PC-9 (cell line): ENCODE measurements at regions not wholly inside any gene's neighbourhood (a gene's known extent, or its start where the extent isn't known, plus 50 kb on each side); places are given as distances from the start of the nearest gene placed in this dataset.

Experiments
- BruUV-seq: library from RNA; stranded (reverse); fragments of 400-500 nt; replicated peaks from 2 replicates; lab custom pipeline; 2021; lab: Mats Ljungman, UMichigan
- CTCF ChIA-PET: fragments of 300-600 bp; sonication (Branson Sonifier 250); formaldehyde crosslinking; loops from one replicate; lab custom pipeline; 2022; ENCODE audit warnings: antibody characterized with exemption; lab: Charles Lee
- POLR2A ChIA-PET: fragments of 300-600 bp; sonication (Branson Sonifier 250); formaldehyde crosslinking; loops from one replicate; lab custom pipeline; 2022; ENCODE audit warnings: antibody characterized with exemption; ENCODE audit not compliant: unreplicated experiment; lab: Charles Lee
- DNase-seq, 2 experiments: peaks; one replicate each; pipeline versions ENCODE4 v3.0.0 to v3.0.0-alpha.2; 2015 to 2022; ENCODE audit warnings: mixed read lengths in 1 of 2
- H2AFZ ChIP-seq: fragments of 200-600 bp; sonication (generic); 2 replicates; pipeline ENCODE4 v1.8.1; 2017; ENCODE audit warnings: antibody characterized with exemption
- H3F3A ChIP-seq: fragments of 200-600 bp; sonication (generic); 2 replicates; pipeline ENCODE4 v1.8.1; 2017; ENCODE audit warnings: antibody characterized with exemption, mild to moderate bottlenecking, low read depth; ENCODE audit not compliant: insufficient read depth
- H3K27ac ChIP-seq: fragments of 200-600 bp; sonication (generic); 2 replicates; pipeline ENCODE4 v1.6.1; 2016; ENCODE audit warnings: mixed run types
- H3K27me3 ChIP-seq: fragments of 200-600 bp; sonication (generic); 2 replicates; pipeline ENCODE4 v1.6.1; 2016; ENCODE audit warnings: low read depth, mixed run types; ENCODE audit not compliant: insufficient read depth
- H3K36me3 ChIP-seq: fragments of 200-600 bp; sonication (generic); 2 replicates; pipeline ENCODE4 v1.6.1; 2016; ENCODE audit warnings: low read depth, mixed run types
- H3K4me1 ChIP-seq: fragments of 200-600 bp; sonication (generic); replicated peaks from 2 replicates; pipeline ENCODE4 v1.6.1; 2016; ENCODE audit warnings: mixed run types; ENCODE audit not compliant: insufficient read depth
- H3K4me2 ChIP-seq: fragments of 200-600 bp; sonication (generic); 2 replicates; pipeline ENCODE4 v1.6.1; 2017; ENCODE audit warnings: mixed run types
- H3K4me3 ChIP-seq: fragments of 200-600 bp; sonication (generic); 2 replicates; pipeline ENCODE4 v1.6.1; 2016; ENCODE audit warnings: mixed run types
- H3K79me2 ChIP-seq: fragments of 200-600 bp; sonication (generic); 2 replicates; pipeline ENCODE4 v1.6.1; 2017; ENCODE audit warnings: low read depth, mixed run types
- H3K9me2 ChIP-seq: fragments of 200-600 bp; sonication (generic); 2 replicates; pipeline ENCODE4 v1.8.1; 2017; ENCODE audit warnings: mild to moderate bottlenecking; ENCODE audit not compliant: insufficient read depth
- H3K9me3 ChIP-seq: fragments of 200-600 bp; sonication (generic); 2 replicates; pipeline ENCODE4 v1.8.1; 2016; ENCODE audit warnings: low read depth; ENCODE audit not compliant: insufficient read depth
- H4K20me1 ChIP-seq: fragments of 200-600 bp; sonication (generic); 2 replicates; pipeline ENCODE4 v1.8.1; 2017; ENCODE audit not compliant: insufficient read depth
- EZH2 ChIP-seq: fragments of 200-600 bp; sonication (generic); IDR thresholded peaks from 2 replicates; pipeline ENCODE4 v1.8.0; 2017; ENCODE audit warnings: antibody characterized with exemption, low read depth
- intact Hi-C: fragments of 100-400 bp; cut with micrococcal nuclease; formaldehyde crosslinking; loops from one replicate; pipeline ENCODE4 v1.10.0; 2022; ENCODE audit not compliant: unreplicated experiment
- TF ChIP-seq, protein P1 (sequence below): fragments of 200-600 bp; sonication (generic); conservative IDR thresholded peaks from 2 replicates; pipeline ENCODE4 v1.6.1; 2017; ENCODE audit warnings: mixed run types, antibody characterized with exemption, mild to moderate bottlenecking, moderate library complexity

DNA sequence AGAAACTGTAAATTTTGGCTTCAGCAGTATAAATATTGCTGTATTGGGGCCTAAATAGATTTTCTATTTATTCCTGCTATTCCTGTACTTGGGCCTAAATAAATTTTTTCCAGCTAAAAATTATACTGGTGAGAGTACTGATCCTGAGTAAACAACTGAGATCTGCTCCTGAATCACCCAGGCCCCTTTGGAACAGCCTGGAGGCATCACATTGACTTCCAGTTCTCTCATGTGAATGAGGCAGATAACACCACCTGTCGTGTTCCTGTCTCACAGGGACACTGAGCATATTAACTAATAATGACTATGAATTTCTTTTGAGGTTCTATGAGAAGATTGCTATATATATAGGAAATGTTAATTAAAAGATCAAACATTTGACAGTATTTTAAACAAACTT is 119.5 kb upstream of the PLCXD3 start:
- Histone ChIP-seq H3K79me2 (no peaks in the 10 kb centered on the region), H3K4me2 (no peak overlapping the region), H2AFZ (no peak overlapping the region), H3K36me3 (no peaks in the 10 kb centered on the region), H3K4me3 (no peak overlapping the region), H3F3A (no peaks in the 10 kb centered on the region), H3K9me3 (no peaks in the 10 kb centered on the region), H3K27ac (no peak overlapping the region), H3K9me2 (no peaks in the 10 kb centered on the region), H4K20me1 (no peaks in the 10 kb centered on the region), H3K4me1 (no peaks in the 10 kb centered on the region), H3K27me3 (no peaks in the 10 kb centered on the region)
- DNase-seq: no peak
- TF ChIP-seq, protein P1, sequence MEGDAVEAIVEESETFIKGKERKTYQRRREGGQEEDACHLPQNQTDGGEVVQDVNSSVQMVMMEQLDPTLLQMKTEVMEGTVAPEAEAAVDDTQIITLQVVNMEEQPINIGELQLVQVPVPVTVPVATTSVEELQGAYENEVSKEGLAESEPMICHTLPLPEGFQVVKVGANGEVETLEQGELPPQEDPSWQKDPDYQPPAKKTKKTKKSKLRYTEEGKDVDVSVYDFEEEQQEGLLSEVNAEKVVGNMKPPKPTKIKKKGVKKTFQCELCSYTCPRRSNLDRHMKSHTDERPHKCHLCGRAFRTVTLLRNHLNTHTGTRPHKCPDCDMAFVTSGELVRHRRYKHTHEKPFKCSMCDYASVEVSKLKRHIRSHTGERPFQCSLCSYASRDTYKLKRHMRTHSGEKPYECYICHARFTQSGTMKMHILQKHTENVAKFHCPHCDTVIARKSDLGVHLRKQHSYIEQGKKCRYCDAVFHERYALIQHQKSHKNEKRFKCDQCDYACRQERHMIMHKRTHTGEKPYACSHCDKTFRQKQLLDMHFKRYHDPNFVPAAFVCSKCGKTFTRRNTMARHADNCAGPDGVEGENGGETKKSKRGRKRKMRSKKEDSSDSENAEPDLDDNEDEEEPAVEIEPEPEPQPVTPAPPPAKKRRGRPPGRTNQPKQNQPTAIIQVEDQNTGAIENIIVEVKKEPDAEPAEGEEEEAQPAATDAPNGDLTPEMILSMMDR: no peak
- TF ChIP-seq EZH2: no peak
- no TSS peak for BruUV-seq
- intact Hi-C loops: no loop called here
- ChIA-PET CTCF (no interaction called here), POLR2A (no interaction called here)

DNA sequence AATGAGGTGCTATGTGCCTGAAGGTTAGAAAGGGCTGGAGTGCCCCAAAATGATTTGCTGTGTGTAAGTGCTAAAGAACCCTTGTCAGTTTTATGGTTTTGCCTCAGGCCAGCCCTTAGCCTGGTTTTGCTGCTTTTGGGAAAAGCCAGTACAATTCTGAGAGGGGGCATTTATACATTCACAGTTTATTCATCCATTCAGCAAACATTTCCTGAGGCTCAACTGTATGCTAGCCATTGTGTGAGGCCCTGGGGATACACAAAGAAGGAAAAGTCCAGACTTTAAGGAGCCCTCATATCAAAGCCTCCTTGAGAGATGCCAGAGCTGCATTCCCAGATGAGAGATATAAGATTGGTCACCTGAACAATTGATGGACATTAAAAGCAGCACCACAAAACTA is 115.2 kb upstream of the PLCXD3 start:
- DNase-seq: peak in 1 of 2 experiments; percentile 19
- Histone ChIP-seq H3K4me2 (no peak overlapping the region), H3K4me3 (no peak overlapping the region), H3K9me2 (no peaks in the 10 kb centered on the region), H3K27ac (no peak overlapping the region), H3K79me2 (no peaks in the 10 kb centered on the region), H3K27me3 (no peaks in the 10 kb centered on the region), H3K36me3 (no peaks in the 10 kb centered on the region), H3F3A (no peaks in the 10 kb centered on the region), H2AFZ (no peak overlapping the region), H3K4me1 (no peaks in the 10 kb centered on the region), H4K20me1 (no peaks in the 10 kb centered on the region), H3K9me3 (no peaks in the 10 kb centered on the region)
- CTCF ChIA-PET: no interaction called here
- intact Hi-C loops: no loop called here
- TF ChIP-seq, protein P1: no peak
- TF ChIP-seq EZH2: no peak
- no TSS peak for BruUV-seq
- POLR2A ChIA-PET: no interaction called here

GRCh38 chr5:41621420-41621819 is 111.0 kb upstream of the PLCXD3 start:
- H2AFZ ChIP-seq: no peak overlapping the region
- H3K9me2 ChIP-seq: no peaks in the 10 kb centered on the region
- H3F3A ChIP-seq: no peaks in the 10 kb centered on the region
- TF ChIP-seq EZH2: no peak
- TF ChIP-seq, protein P1: no peak
- H3K9me3 ChIP-seq: no peaks in the 10 kb centered on the region
- peak in 1 of 2 experiments; percentile 19 for DNase-seq
- no peaks in the 10 kb centered on the region for H3K79me2 ChIP-seq
- H3K27ac ChIP-seq: no peak overlapping the region
- no peaks in the 10 kb centered on the region for H3K36me3 ChIP-seq
- no peaks in the 10 kb centered on the region for H3K4me1 ChIP-seq
- intact Hi-C loops: no loop called here
- H3K4me3 ChIP-seq: no peak overlapping the region
- BruUV-seq: no TSS peak
- H3K27me3 ChIP-seq: no peaks in the 10 kb centered on the region
- H3K4me2 ChIP-seq: no peak overlapping the region
- CTCF ChIA-PET: interaction anchor here (0.5 kb wide), 1 partner anchor 14 kb away, joined by 4 read pairs; no protein-coding TSS in a partner anchor
- POLR2A ChIA-PET: no interaction called here
- no peaks in the 10 kb centered on the region for H4K20me1 ChIP-seq
